ENCODE measurements at regions not wholly inside any gene's neighbourhood (a gene's known extent, or its start where the extent isn't known, plus 50 kb on each side); places are given as distances from the start of the nearest gene placed in this dataset.

GRCh38 chr6:79353226-79353625 is 118.7 kb upstream of the HMGN3 start:
- TF ChIP-seq, protein P1, sequence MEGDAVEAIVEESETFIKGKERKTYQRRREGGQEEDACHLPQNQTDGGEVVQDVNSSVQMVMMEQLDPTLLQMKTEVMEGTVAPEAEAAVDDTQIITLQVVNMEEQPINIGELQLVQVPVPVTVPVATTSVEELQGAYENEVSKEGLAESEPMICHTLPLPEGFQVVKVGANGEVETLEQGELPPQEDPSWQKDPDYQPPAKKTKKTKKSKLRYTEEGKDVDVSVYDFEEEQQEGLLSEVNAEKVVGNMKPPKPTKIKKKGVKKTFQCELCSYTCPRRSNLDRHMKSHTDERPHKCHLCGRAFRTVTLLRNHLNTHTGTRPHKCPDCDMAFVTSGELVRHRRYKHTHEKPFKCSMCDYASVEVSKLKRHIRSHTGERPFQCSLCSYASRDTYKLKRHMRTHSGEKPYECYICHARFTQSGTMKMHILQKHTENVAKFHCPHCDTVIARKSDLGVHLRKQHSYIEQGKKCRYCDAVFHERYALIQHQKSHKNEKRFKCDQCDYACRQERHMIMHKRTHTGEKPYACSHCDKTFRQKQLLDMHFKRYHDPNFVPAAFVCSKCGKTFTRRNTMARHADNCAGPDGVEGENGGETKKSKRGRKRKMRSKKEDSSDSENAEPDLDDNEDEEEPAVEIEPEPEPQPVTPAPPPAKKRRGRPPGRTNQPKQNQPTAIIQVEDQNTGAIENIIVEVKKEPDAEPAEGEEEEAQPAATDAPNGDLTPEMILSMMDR (IDR thresholded peaks at IDR 0.05): no peak
- TF ChIP-seq POLR2A (IDR thresholded peaks at IDR 0.05): no peak
